Trophoblast cell (in vitro differentiated cells and primary cell): ENCODE measurements at regions not wholly inside any gene's neighbourhood (a gene's known extent, or its start where the extent isn't known, plus 50 kb on each side); places are given as distances from the start of the nearest gene placed in this dataset.

Experiments used
- DNase-seq, 2 donors: peaks; one replicate each; pipeline ENCODE4 v3.0.0-alpha.2; 2016
- H2AFZ ChIP-seq: 2 replicates; pipeline ENCODE4 v1.6.1; 2013; ENCODE audit warnings: low read length, moderate library complexity, mild to moderate bottlenecking; ENCODE audit not compliant: insufficient read depth, poor library complexity
- H2AK5ac ChIP-seq: 2 replicates; pipeline ENCODE4 v1.6.1; 2013; ENCODE audit warnings: mild to moderate bottlenecking, low read length
- H2BK120ac ChIP-seq: 2 replicates; pipeline ENCODE4 v1.6.1; 2013; ENCODE audit warnings: low read length, mild to moderate bottlenecking, moderate library complexity; ENCODE audit not compliant: insufficient read depth, poor library complexity
- H2BK12ac ChIP-seq: 2 replicates; pipeline ENCODE4 v1.6.1; 2013; ENCODE audit warnings: mild to moderate bottlenecking, low read length, moderate library complexity
- H2BK5ac ChIP-seq: 2 replicates; pipeline ENCODE4 v1.6.1; 2013; ENCODE audit warnings: low read length, low read depth, moderate library complexity, mild to moderate bottlenecking; ENCODE audit not compliant: poor library complexity
- H3K14ac ChIP-seq: 2 replicates; pipeline ENCODE4 v1.6.1; 2013; ENCODE audit warnings: mild to moderate bottlenecking, low read length
- H3K18ac ChIP-seq: 2 replicates; pipeline ENCODE4 v1.6.1; 2013; ENCODE audit warnings: mild to moderate bottlenecking, low read length
- H3K23ac ChIP-seq: 2 replicates; pipeline ENCODE4 v1.6.1; 2013; ENCODE audit warnings: low read length
- H3K27ac ChIP-seq: 2 replicates; pipeline ENCODE4 v1.5.1; 2013; ENCODE audit warnings: low read depth, mild to moderate bottlenecking, inconsistent platforms, low read length, moderate library complexity
- H3K27me3 ChIP-seq: 2 replicates; pipeline ENCODE4 v1.6.1; 2013; ENCODE audit warnings: inconsistent platforms, mild to moderate bottlenecking, low read length, moderate library complexity; ENCODE audit not compliant: insufficient read depth
- H3K36me3 ChIP-seq, 2 experiments: 1 replicate in 1 of 2; 2 replicates in 1 of 2; pipeline ENCODE4 v1.6.1; 2013; ENCODE audit warnings: low read length in 2 of 2, mild to moderate bottlenecking in 2 of 2, moderate library complexity in 1 of 2; ENCODE audit not compliant: insufficient read depth in 2 of 2, control insufficient read depth in 1 of 2
- H3K4ac ChIP-seq: 2 replicates; pipeline ENCODE4 v1.6.1; 2013; ENCODE audit warnings: low read depth, mild to moderate bottlenecking, low read length, moderate library complexity
- H3K4me1 ChIP-seq, 2 experiments: 1 replicate in 1 of 2; 2 replicates in 1 of 2; pipeline ENCODE4 v1.6.1; 2013; ENCODE audit warnings: low read length in 2 of 2, mild to moderate bottlenecking in 2 of 2, moderate library complexity in 1 of 2; ENCODE audit not compliant: insufficient read depth in 2 of 2, control insufficient read depth in 1 of 2
- H3K4me2 ChIP-seq: 2 replicates; pipeline ENCODE4 v1.6.1; 2013; ENCODE audit warnings: inconsistent platforms, mild to moderate bottlenecking, low read length, moderate library complexity
- H3K4me3 ChIP-seq: 2 replicates; pipeline ENCODE4 v1.5.1; 2013; ENCODE audit warnings: mild to moderate bottlenecking, low read depth, low read length, inconsistent platforms
- H3K79me1 ChIP-seq: one replicate; pipeline ENCODE4 v1.6.1; 2013; ENCODE audit warnings: low read length
- H3K79me2 ChIP-seq: 2 replicates; pipeline ENCODE4 v1.6.1; 2013; ENCODE audit warnings: low read length, mild to moderate bottlenecking; ENCODE audit not compliant: control insufficient read depth, insufficient read depth, poor library complexity
- H3K9ac ChIP-seq: 2 replicates; pipeline ENCODE4 v1.6.1; 2013; ENCODE audit warnings: mild to moderate bottlenecking, low read length
- H3K9me3 ChIP-seq: 2 replicates; pipeline ENCODE4 v1.6.1; 2013; ENCODE audit warnings: low read depth, mild to moderate bottlenecking, control low read depth, inconsistent platforms, low read length; ENCODE audit not compliant: insufficient read depth
- H4K12ac ChIP-seq: 2 replicates; pipeline ENCODE4 v1.6.1; 2013; ENCODE audit warnings: low read depth, mild to moderate bottlenecking, low read length, moderate library complexity
- H4K8ac ChIP-seq: 2 replicates; pipeline ENCODE4 v1.6.1; 2013; ENCODE audit warnings: low read depth, mild to moderate bottlenecking, low read length, moderate library complexity
- H4K91ac ChIP-seq: one replicate; pipeline ENCODE4 v1.6.1; 2013; ENCODE audit warnings: low read depth, mild to moderate bottlenecking, low read length, moderate library complexity
- WGBS: extraction: QIAGEN DNeasy Blood & Tissue Kit; methylation state at CpG from one replicate; pipeline ENCODE4 v1.1.7; 2013; ENCODE audit warnings: missing lambda C conversion rate; ENCODE audit not compliant: insufficient read length, insufficient coverage; ENCODE audit errors: extremely low coverage; 5-methylcytosine and 5-hydroxymethylcytosine counted together

DNA sequence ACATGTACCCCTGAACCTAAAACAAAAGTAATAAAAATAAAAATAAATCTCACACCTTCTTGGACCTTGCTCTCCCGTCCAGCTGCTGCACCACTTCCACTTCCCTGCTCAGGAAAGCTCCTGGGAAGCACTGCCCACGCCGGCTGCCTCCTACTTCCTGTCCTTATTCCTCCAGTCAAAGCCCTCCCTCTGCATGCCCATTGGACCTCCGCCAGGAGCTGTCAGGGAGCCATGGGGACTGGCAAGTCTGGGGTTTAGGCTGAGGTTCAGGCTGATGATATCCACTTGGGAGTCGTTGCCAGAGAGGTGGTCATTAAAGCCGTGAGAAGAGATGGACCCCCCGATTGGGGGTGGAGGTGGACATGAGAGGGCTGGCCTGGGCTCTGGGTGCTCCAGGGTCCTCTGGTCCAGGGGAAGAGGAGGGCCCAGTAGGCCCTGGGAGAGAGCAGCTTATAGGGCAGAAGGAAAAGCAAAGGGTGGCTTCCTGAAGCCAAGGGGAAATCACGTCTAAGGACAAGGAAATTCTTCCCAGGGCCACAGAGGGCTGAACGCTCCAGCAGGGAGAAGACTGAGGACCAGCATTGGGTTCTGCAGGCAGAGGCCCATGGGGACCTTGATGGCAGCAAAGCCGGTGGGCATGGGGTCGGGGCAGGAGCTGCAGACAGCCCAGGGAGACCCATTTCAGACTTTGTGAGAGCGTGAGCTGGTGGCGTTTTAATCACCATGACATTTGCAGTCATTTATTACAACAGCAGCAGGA, 78.7 kb downstream of the FZD10 start:
- Histone ChIP-seq H3K27me3 (no peaks in the 10 kb centered on the region), H3K9me3 (peaks cover 3% of the 10 kb centered on the region), H3K18ac (no peak overlapping the region), H3K79me2 (no peaks in the 10 kb centered on the region), H3K4ac (no peak overlapping the region), H2BK5ac (no peak overlapping the region), H2AK5ac (no peak overlapping the region), H3K4me2 (no peak overlapping the region), H4K12ac (no peak overlapping the region), H2BK120ac (no peak overlapping the region), H4K8ac (no peak overlapping the region), H3K9ac (no peak overlapping the region), H3K23ac (no peak overlapping the region), H4K91ac (no peak overlapping the region), H3K79me1 (no peaks in the 10 kb centered on the region), H2AFZ (no peak overlapping the region), H3K4me1 (no peaks in the 10 kb centered on the region), H3K27ac (no peak overlapping the region), H2BK12ac (no peak overlapping the region), H3K14ac (no peak overlapping the region), H3K4me3 (no peak overlapping the region), H3K36me3 (no peaks in the 10 kb centered on the region)
- no CpG with 5 or more reads among the region's 13 CpGs for WGBS
- no peak for DNase-seq

GRCh38 chr12:130242506-130242905, 80.2 kb downstream of the FZD10 start:
- no peaks in the 10 kb centered on the region for H3K27me3 ChIP-seq
- no peak for DNase-seq
- no peaks in the 10 kb centered on the region for H3K79me1 ChIP-seq
- WGBS, result no CpG with 5 or more reads among the region's 7 CpGs
- H3K18ac ChIP-seq, result no peak overlapping the region
- H3K4ac ChIP-seq, result no peak overlapping the region
- H4K91ac ChIP-seq, result no peak overlapping the region
- no peak overlapping the region for H2BK120ac ChIP-seq
- H2BK5ac ChIP-seq, result no peak overlapping the region
- H3K9ac ChIP-seq, result no peak overlapping the region
- H3K4me3 ChIP-seq, result no peak overlapping the region
- no peak overlapping the region for H3K4me2 ChIP-seq
- no peak overlapping the region for H2AK5ac ChIP-seq
- no peak overlapping the region for H3K23ac ChIP-seq
- H3K9me3 ChIP-seq, result peaks cover 3% of the 10 kb centered on the region
- no peaks in the 10 kb centered on the region for H3K36me3 ChIP-seq
- no peak overlapping the region for H3K14ac ChIP-seq
- no peaks in the 10 kb centered on the region for H3K79me2 ChIP-seq
- H3K4me1 ChIP-seq, result no peaks in the 10 kb centered on the region
- H4K12ac ChIP-seq, result no peak overlapping the region
- no peak overlapping the region for H4K8ac ChIP-seq
- H2BK12ac ChIP-seq, result no peak overlapping the region
- no peak overlapping the region for H2AFZ ChIP-seq
- no peak overlapping the region for H3K27ac ChIP-seq

DNA sequence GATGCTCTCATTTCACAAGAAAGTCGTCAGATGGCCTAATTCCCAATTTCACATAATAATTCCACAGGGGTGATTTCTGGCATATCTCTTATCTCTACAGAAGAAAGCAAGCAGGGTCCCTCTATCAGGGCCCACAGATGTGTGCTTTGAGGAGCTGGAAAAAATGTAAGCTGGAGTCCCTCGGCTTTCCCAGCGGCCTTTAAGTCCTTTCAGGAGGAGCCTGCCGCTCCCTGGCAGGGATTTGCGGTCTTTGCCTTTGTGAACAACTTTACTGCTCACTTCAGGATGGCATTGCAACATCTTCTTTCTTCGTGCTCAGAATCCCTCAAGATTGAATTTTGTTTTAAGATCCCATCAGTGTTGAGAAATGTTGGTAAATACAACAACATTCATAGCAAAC, 83.0 kb downstream of the FZD10 start:
- no CpG with 5 or more reads among the region's 6 CpGs for WGBS
- no peak overlapping the region for H2AFZ ChIP-seq
- H3K27me3 ChIP-seq, result no peaks in the 10 kb centered on the region
- H3K36me3 ChIP-seq, result no peaks in the 10 kb centered on the region
- no peak overlapping the region for H3K27ac ChIP-seq
- no peak overlapping the region for H3K14ac ChIP-seq
- H3K4me3 ChIP-seq, result no peak overlapping the region
- H2BK12ac ChIP-seq, result no peak overlapping the region
- H3K4me1 ChIP-seq, result no peaks in the 10 kb centered on the region
- no peak overlapping the region for H3K23ac ChIP-seq
- no peak overlapping the region for H3K9ac ChIP-seq
- H4K91ac ChIP-seq, result no peak overlapping the region
- no peaks in the 10 kb centered on the region for H3K79me1 ChIP-seq
- H3K4ac ChIP-seq, result no peak overlapping the region
- no peak overlapping the region for H2AK5ac ChIP-seq
- no peaks in the 10 kb centered on the region for H3K79me2 ChIP-seq
- H3K9me3 ChIP-seq, result peaks cover 5% of the 10 kb centered on the region
- no peak overlapping the region for H4K8ac ChIP-seq
- H2BK120ac ChIP-seq, result no peak overlapping the region
- no peak overlapping the region for H3K18ac ChIP-seq
- no peak for DNase-seq
- no peak overlapping the region for H2BK5ac ChIP-seq
- H3K4me2 ChIP-seq, result no peak overlapping the region
- H4K12ac ChIP-seq, result no peak overlapping the region

- Histone ChIP-seq H3K9ac (no peak overlapping the region), H3K4me1 (no peaks in the 10 kb centered on the region), H3K4me2 (no peak overlapping the region), H2BK12ac (no peak overlapping the region), H2AFZ (no peak overlapping the region), H4K8ac (no peak overlapping the region), H3K79me2 (no peaks in the 10 kb centered on the region), H3K27ac (no peak overlapping the region), H2BK5ac (no peak overlapping the region), H3K27me3 (no peaks in the 10 kb centered on the region), H3K4me3 (no peak overlapping the region), H4K12ac (no peak overlapping the region), H3K14ac (no peak overlapping the region), H3K4ac (no peak overlapping the region), H3K9me3 (peaks cover 4% of the 10 kb centered on the region), H3K23ac (no peak overlapping the region), H3K18ac (no peak overlapping the region), H2AK5ac (no peak overlapping the region), H2BK120ac (no peak overlapping the region), H3K79me1 (no peaks in the 10 kb centered on the region), H3K36me3 (no peaks in the 10 kb centered on the region), H4K91ac (no peak overlapping the region)
- DNase-seq, result no peak
- no CpG with 5 or more reads among the region's 6 CpGs for WGBS
Observed at GRCh38 chr12:130246560-130246959, 84.3 kb downstream of the FZD10 start.
